Epidermal melanocyte (primary cell): ENCODE measurements at regions not wholly inside any gene's neighbourhood (a gene's known extent, or its start where the extent isn't known, plus 50 kb on each side); places are given as distances from the start of the nearest gene placed in this dataset.
A peak's percentile ranks its signal among the peaks of the same experiment; 100 is the strongest.
"Not testable (repeated sequence)": the region's sequence is repeated elsewhere in the genome, so short reads cannot be mapped to it uniquely, and the experiment has no call there.

Source experiments
- DNase-seq: peaks from one replicate; pipeline ENCODE4 v3.0.0; 2011; ENCODE audit warnings: low spot score; ENCODE audit not compliant: insufficient read length

GRCh38 chr3:157858821-157859220 lies 247.4 kb downstream of the SHOX2 start:
- DNase-seq: no peak

DNA sequence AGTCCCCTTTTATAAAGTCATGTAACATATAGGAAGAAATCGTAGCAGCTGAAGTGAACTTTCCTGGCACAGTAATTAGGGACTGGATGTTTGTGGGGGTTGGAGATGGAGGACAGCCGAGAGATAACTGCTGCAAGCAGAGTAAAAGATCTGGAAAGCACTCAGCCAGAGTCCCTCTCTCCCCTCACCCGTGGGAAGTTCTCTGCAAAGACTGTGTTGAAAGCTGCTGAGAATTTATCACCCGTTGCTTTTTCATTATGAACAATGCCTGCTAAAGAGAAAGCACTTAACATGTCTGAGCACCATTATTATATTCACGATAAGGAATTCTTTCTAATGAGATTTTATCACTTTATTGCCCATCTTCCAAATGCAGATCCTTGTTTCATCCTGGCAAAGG lies 248.8 kb downstream of the SHOX2 start:
- DNase-seq: no peak

- no peak for DNase-seq
These were observed 249.9 kb downstream of the SHOX2 start for GRCh38 chr3:157856078-157856939.

DNA sequence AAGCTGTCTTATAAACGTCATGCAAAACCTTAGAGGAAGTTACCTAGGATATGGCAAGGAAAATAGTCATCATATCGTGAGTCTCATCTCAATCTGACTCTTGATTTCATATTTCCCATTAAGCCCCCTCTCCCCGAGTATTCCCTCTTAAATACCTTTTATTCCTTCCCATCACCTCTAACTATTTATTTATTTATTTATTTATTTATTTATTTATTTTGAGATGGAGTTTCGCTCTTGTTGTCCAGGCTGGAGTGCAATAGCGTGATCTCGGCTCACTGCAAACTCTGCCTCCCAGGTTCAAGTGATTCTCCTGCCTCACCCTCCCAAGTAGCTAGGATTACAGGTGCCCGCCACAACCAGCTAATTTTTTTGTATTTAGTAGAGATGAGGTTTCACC lies 260.4 kb downstream of the SHOX2 start:
- not testable (repeated sequence) for DNase-seq

GRCh38 chr3:157844800-157845565 lies 261.2 kb downstream of the SHOX2 start:
- no peak for DNase-seq

GRCh38 chr3:157844216-157844615 lies 262.0 kb downstream of the SHOX2 start:
- DNase-seq: no peak

GRCh38 chr3:157841029-157841428 lies 265.2 kb downstream of the SHOX2 start:
- DNase-seq: no peak

- no peak for DNase-seq
These were observed 265.7 kb downstream of the SHOX2 start for GRCh38 chr3:157840564-157840963.

DNA sequence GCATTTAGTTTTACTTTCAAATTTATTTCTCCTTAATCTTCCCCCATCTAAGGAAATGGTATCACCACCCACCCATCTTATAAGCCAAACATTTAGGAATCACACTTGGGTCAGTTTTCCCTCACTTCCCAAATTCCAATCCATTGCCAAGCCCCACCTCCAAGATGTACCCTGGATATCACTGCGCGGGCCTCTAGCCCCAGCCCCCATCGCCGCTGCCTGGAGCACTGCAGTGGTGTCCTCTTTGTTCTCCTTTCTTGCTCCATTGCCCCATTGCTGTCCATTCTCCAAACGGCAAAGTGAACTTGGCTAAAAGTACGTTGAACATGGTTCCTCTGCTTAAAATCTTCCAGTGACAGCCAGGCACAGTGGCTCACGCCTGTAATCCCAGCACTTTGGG lies 267.8 kb downstream of the SHOX2 start:
- no peak for DNase-seq

GRCh38 chr3:157837336-157837735 lies 268.9 kb downstream of the SHOX2 start:
- DNase-seq: no peak

- DNase-seq: no peak
These were observed 270.2 kb downstream of the SHOX2 start for GRCh38 chr3:157836022-157836421.

- DNase-seq: peak; percentile 30
These were observed 273.6 kb downstream of the SHOX2 start for GRCh38 chr3:157832588-157832987.

DNA sequence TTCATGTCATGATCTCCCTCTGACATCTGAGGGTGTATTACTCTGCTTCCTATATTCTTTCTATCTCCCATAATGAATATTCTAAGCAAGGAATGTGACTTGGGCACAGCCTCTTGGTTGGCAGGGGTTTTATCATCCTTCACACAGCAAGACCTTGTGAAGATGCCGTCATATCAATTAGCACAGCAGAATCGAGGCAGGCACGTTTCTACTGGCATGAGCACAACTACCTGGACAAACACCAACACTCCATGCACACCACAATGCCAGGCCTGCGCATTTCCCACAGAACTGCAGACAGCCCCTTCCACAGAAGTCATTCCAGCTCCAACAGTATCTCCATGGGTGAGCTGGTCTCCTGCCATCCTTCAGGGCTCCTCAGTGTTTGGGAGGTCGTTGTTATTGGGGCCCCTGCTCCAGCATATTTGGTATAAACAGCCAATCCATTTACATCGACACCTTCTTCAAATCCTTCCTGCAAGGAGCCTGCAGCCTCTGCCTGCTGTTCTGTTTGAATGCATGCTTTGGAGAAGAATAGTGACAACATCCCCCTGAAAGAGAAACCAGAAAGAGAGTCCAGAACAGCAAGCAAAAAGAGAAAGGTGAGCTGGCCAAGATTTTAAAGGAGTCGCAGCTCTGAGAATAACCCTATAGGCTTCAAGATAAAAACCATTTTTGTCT lies 275.5 kb downstream of the SHOX2 start:
- DNase-seq: no peak

DNA sequence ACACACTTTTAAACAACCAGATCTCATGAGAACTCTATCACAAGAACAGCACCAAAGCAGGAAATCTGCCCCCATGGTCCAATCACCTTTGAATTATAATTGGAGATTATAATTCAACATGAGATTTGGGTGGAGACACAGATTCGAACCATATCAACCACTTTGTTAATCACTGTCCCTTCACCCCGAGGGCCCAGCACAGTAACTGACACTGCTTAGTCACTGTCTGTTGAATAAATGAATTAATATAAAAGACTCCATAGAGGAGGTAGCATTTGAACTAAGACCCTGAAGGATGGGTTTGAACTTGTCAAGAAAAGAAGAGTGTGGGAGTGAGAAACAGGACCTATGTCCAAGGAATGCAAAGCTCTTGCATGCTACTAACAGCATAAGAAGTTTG lies 276.4 kb downstream of the SHOX2 start:
- no peak for DNase-seq

DNA sequence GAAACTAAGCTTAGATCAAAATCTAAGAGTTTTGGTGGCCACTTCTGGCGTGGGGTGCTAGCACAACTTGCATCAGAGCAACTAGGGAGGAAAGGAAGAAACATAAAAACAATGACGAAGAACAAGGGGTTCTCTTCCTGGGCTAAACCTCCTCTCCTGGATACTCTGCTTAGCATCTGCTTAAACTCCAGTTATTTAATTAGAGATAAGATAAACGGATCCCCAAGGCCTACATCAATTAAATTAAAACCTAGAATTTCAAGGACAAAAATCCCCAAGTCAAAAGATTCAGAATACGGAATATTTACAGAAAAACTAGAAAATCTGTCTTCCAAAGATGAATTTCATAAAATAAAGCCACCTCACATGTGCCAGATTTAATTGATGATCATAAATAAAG lies 281.9 kb downstream of the SHOX2 start:
- DNase-seq: no peak

DNA sequence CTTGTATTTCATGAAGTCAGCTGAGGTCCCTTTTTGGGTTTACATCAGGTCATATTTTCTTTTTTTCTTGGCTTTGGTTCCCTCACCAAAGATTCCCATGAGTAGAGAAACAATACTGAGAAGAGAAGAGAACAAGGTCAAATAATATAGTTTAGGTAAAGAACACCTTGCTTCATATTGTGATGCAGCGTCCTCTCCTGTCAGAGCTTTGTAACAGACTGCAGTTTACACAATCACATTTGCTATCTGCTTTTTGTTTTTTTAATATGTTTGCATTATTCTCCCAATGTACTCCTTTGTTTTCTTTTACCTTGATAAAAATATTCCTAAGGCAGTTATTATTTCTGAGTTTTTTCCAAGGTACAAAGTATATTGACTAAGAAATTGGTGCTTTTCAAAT lies 283.2 kb downstream of the SHOX2 start:
- no peak for DNase-seq

GRCh38 chr3:157820157-157820517 lies 286.1 kb downstream of the SHOX2 start:
- no peak for DNase-seq

DNA sequence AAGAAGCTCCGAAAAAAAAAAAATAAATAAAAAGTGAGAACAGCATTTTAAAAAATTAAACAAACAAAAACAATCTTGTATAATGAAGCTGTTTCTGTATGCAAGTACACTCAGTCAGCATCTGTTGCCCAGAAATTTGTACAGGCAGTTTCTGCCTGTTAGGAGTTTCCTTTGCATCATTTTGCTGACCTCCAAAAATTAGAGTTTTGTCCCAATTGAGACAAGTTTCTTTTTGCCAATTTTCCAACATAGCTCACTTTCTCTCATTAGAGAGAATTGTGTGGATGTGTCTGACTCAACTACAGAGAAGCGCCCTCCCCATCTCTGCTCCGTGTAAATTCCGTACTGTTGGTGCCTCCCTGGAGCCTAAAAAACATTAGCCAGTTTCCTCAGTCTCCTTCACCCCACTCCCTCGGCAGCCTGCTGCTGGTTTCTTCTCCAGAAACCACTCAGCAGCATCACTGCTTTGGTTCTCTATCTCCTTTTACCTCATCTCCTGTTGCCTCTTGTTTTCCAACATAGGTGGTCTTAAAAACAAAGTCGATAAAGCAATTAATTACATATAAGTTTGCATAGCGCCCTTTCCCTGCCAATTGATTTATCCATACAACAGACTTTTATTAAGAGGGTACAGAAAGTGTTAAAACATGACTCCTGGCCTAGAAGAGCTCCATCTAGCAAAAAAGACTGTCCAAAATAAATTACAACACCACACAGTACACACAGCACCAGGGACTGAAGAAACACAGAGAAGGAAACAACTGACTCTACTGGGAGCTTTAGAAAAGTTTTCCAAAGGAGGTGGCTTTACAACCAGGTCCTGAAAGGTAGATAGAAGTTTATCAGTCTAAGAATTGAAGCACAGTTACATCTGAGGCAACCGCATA lies 286.7 kb downstream of the SHOX2 start:
- no peak for DNase-seq

DNA sequence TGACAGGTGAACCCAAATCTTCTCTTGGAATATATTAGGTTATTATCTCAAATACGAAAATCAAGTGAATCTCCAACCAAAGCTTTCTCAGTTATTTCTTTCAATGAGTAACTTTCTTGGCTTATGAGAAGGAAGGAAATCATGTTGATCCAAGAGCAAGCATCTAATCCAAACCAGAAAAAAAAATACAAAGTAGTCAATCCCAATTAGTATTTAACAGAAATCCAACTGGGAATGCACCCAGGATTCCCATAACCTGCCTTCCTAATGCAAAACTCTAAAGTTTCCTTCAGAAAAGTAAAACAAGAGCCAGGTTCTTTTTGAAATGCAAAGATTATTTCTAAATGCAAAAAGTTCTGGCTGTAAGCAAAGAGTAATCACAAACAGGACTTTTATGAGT lies 289.3 kb downstream of the SHOX2 start:
- DNase-seq: no peak

- DNase-seq: no peak
These were observed 289.9 kb downstream of the SHOX2 start for GRCh38 chr3:157816296-157816695.

DNA sequence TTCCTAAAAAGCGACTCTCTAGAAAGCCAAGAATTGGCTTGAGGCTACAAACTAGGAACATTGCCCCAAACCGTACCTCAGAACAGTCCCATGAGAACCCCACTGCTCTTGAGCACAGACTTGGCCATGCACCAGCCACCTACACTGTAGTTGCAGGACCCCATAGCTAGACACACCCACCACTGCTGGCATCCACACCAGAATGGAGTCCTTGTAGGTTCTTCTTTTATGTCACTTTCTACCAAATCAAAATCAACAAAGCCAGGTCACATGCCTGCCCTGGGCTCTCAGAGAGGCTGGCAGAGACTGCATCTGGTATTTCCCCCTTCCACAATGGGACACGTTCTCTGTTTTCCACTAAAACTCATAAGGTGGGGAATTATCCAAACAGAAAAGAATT lies 290.5 kb downstream of the SHOX2 start:
- no peak for DNase-seq
